ENCODE measurements at regions not wholly inside any gene's neighbourhood (a gene's known extent, or its start where the extent isn't known, plus 50 kb on each side); places are given as distances from the start of the nearest gene placed in this dataset.

GRCh38 chr13:72025836-72026235 lies 158.8 kb upstream of the DACH1 start:
- no peak for TF ChIP-seq CTCF (IDR thresholded peaks at IDR 0.05; ENCODE audit: poor library complexity, severe bottlenecking)
- no peak for TF ChIP-seq EP300 (conservative IDR thresholded peaks at IDR 0.05; ENCODE audit: poor library complexity, severe bottlenecking)
- TF ChIP-seq POLR2AphosphoS5 (IDR thresholded peaks at IDR 0.05): no peak
- no peak for TF ChIP-seq SMC3 (conservative IDR thresholded peaks at IDR 0.05; ENCODE audit: poor library complexity)
- TF ChIP-seq EZH2 (IDR thresholded peaks at IDR 0.05; ENCODE audit: borderline replicate concordance, insufficient read depth, low read length, poor library complexity, severe bottlenecking): no peak
- no peak for TF ChIP-seq RAD21 (conservative IDR thresholded peaks at IDR 0.05)

Measured in neural cell (in vitro differentiated cells).